Endothelial cell of umbilical vein (primary cell): ENCODE measurements at regions not wholly inside any gene's neighbourhood (a gene's known extent, or its start where the extent isn't known, plus 50 kb on each side); places are given as distances from the start of the nearest gene placed in this dataset.

Source experiments
- CTCF ChIP-seq, 2 donors: IDR thresholded peaks; 1 replicate in 1 of 2; 2 replicates in 1 of 2; pipeline ENCODE4 v1.5.1; 2011; ENCODE audit warnings: low read length in 2 of 2, mild to moderate bottlenecking in 2 of 2, moderate library complexity in 2 of 2, control low read depth in 1 of 2, inconsistent platforms in 1 of 2, low read depth in 1 of 2; ENCODE audit not compliant: insufficient read depth in 1 of 2; ENCODE audit errors: extremely low read depth in 1 of 2
- POLR2A ChIP-seq: IDR thresholded peaks from 2 replicates; pipeline ENCODE4 v1.6.1; 2012; ENCODE audit warnings: low read depth, mild to moderate bottlenecking, control low read depth, low read length

DNA sequence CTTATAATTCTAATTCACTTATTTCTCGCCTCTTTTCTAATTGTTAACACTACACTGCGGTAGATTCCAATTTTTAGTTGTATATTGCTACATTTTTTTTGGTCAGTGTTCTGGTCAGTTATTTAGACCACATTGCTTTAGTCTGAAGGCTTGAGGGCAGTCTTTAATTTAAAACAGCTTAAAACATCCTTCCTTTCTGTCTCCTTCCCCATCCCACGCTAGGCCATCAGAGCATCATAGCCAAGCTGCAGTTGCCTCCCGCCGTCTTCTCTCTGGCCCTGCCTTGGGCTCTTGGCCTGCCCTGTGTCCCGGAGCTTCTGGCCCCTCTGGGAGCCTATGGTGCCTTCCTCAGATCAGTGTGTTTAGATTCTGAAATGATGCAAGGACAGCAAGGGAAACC is 52.6 kb upstream of the GLI2 start:
- TF ChIP-seq CTCF (IDR thresholded peaks at IDR 0.05; ENCODE audit: extremely low read depth in 1 of 2, insufficient read depth in 1 of 2, low read depth in 1 of 2, low read length in 2 of 2), result no peak
- TF ChIP-seq POLR2A, result no peak
